ENCODE measurements at regions not wholly inside any gene's neighbourhood (a gene's known extent, or its start where the extent isn't known, plus 50 kb on each side); places are given as distances from the start of the nearest gene placed in this dataset.

GRCh38 chr13:85974608-85975366 is 175.6 kb upstream of the SLITRK6 start:
- Mint-ChIP-seq H3K9me3 (ENCODE audit: low read depth, unreplicated experiment) (no peaks in the 10 kb centered on the region), H3K4me1 (ENCODE audit: low read depth, unreplicated experiment) (no peaks in the 10 kb centered on the region), H3K4me3 (ENCODE audit: low read depth, unreplicated experiment) (no peak overlapping the region), H3K27me3 (ENCODE audit: unreplicated experiment) (no peaks in the 10 kb centered on the region), H3K27ac (ENCODE audit: unreplicated experiment) (no peak overlapping the region), H3K36me3 (ENCODE audit: insufficient read depth, unreplicated experiment) (no peaks in the 10 kb centered on the region)
- BruUV-seq (replicated peaks) = no TSS peak
- no peak for DNase-seq
- CTCF ChIA-PET = no interaction called here
- intact Hi-C loops (cut with micrococcal nuclease; ENCODE audit: unreplicated experiment) = loop anchor here (10.0 kb wide), 1 partner anchor 1300 kb away; no protein-coding TSS in a partner anchor
- TF ChIP-seq CTCF (IDR thresholded peaks at IDR 0.05; ENCODE audit: unreplicated experiment) = no peak

- no peak for DNase-seq
- Mint-ChIP-seq H3K27ac (ENCODE audit: unreplicated experiment) (no peak overlapping the region), H3K36me3 (ENCODE audit: insufficient read depth, unreplicated experiment) (no peaks in the 10 kb centered on the region), H3K4me3 (ENCODE audit: low read depth, unreplicated experiment) (no peak overlapping the region), H3K4me1 (ENCODE audit: low read depth, unreplicated experiment) (no peaks in the 10 kb centered on the region), H3K9me3 (ENCODE audit: low read depth, unreplicated experiment) (no peaks in the 10 kb centered on the region), H3K27me3 (ENCODE audit: unreplicated experiment) (no peaks in the 10 kb centered on the region)
- no peak for TF ChIP-seq CTCF (IDR thresholded peaks at IDR 0.05; ENCODE audit: unreplicated experiment)
- BruUV-seq (replicated peaks) = no TSS peak
- intact Hi-C loops (cut with micrococcal nuclease; ENCODE audit: unreplicated experiment) = loop anchor here (10.0 kb wide), 1 partner anchor 1304 kb away; no protein-coding TSS in a partner anchor
- CTCF ChIA-PET = no interaction called here
Observed at GRCh38 chr13:85970727-85971126, 171.5 kb upstream of the SLITRK6 start.

GRCh38 chr13:85969331-85969730 is 170.1 kb upstream of the SLITRK6 start:
- H3K4me1 Mint-ChIP-seq (ENCODE audit: low read depth, unreplicated experiment) = no peaks in the 10 kb centered on the region
- CTCF ChIA-PET = no interaction called here

GRCh38 chr13:85935868-85936467 is 136.7 kb upstream of the SLITRK6 start:
- Mint-ChIP-seq H3K4me3 (ENCODE audit: low read depth, unreplicated experiment) (no peak overlapping the region), H3K27me3 (ENCODE audit: unreplicated experiment) (no peaks in the 10 kb centered on the region), H3K4me1 (ENCODE audit: low read depth, unreplicated experiment) (no peaks in the 10 kb centered on the region), H3K27ac (ENCODE audit: unreplicated experiment) (no peak overlapping the region), H3K9me3 (ENCODE audit: low read depth, unreplicated experiment) (no peaks in the 10 kb centered on the region), H3K36me3 (ENCODE audit: insufficient read depth, unreplicated experiment) (no peaks in the 10 kb centered on the region)
- intact Hi-C loops (cut with micrococcal nuclease; ENCODE audit: unreplicated experiment) = no loop called here
- DNase-seq = no peak
- TF ChIP-seq CTCF (IDR thresholded peaks at IDR 0.05; ENCODE audit: unreplicated experiment) = no peak
- no TSS peak for BruUV-seq (replicated peaks)
- CTCF ChIA-PET = no interaction called here

More at GRCh38 chr13:85969331-85969730, 170.1 kb upstream of the SLITRK6 start:
- no peak for TF ChIP-seq CTCF (IDR thresholded peaks at IDR 0.05; ENCODE audit: unreplicated experiment)
- H3K27me3 Mint-ChIP-seq (ENCODE audit: unreplicated experiment) = no peaks in the 10 kb centered on the region
- H3K9me3 Mint-ChIP-seq (ENCODE audit: low read depth, unreplicated experiment) = no peaks in the 10 kb centered on the region
- H3K4me3 Mint-ChIP-seq (ENCODE audit: low read depth, unreplicated experiment) = no peak overlapping the region
- intact Hi-C loops (cut with micrococcal nuclease; ENCODE audit: unreplicated experiment) = no loop called here
- no peak for DNase-seq
- no peak overlapping the region for H3K27ac Mint-ChIP-seq (ENCODE audit: unreplicated experiment)
- H3K36me3 Mint-ChIP-seq (ENCODE audit: insufficient read depth, unreplicated experiment) = no peaks in the 10 kb centered on the region
- BruUV-seq (replicated peaks) = no TSS peak
